OCI-LY3 (cell line): ENCODE measurements at regions not wholly inside any gene's neighbourhood (a gene's known extent, or its start where the extent isn't known, plus 50 kb on each side); places are given as distances from the start of the nearest gene placed in this dataset.

Experiments
- EZH2phosphoT487 ChIP-seq: fragments of 200-600 bp; shearing (Covaris generic); IDR thresholded peaks from 2 replicates; pipeline ENCODE4 v1.6.1; 2018; ENCODE audit warnings: antibody characterized with exemption, mixed run types, low read depth
- TF ChIP-seq, protein P1 (sequence below): fragments of 200-600, 300-600 bp; sonication (generic); IDR thresholded peaks from 2 replicates; pipeline ENCODE4 v1.5.1; 2014; ENCODE audit warnings: antibody characterized with exemption, low read length, low read depth

- TF ChIP-seq, protein P1, sequence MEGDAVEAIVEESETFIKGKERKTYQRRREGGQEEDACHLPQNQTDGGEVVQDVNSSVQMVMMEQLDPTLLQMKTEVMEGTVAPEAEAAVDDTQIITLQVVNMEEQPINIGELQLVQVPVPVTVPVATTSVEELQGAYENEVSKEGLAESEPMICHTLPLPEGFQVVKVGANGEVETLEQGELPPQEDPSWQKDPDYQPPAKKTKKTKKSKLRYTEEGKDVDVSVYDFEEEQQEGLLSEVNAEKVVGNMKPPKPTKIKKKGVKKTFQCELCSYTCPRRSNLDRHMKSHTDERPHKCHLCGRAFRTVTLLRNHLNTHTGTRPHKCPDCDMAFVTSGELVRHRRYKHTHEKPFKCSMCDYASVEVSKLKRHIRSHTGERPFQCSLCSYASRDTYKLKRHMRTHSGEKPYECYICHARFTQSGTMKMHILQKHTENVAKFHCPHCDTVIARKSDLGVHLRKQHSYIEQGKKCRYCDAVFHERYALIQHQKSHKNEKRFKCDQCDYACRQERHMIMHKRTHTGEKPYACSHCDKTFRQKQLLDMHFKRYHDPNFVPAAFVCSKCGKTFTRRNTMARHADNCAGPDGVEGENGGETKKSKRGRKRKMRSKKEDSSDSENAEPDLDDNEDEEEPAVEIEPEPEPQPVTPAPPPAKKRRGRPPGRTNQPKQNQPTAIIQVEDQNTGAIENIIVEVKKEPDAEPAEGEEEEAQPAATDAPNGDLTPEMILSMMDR: no peak
- TF ChIP-seq EZH2phosphoT487: no peak
Observed at GRCh38 chr7:73968487-73968886, 59.5 kb upstream of the ELN start.
